ENCODE measurements at regions not wholly inside any gene's neighbourhood (a gene's known extent, or its start where the extent isn't known, plus 50 kb on each side); places are given as distances from the start of the nearest gene placed in this dataset.

DNA sequence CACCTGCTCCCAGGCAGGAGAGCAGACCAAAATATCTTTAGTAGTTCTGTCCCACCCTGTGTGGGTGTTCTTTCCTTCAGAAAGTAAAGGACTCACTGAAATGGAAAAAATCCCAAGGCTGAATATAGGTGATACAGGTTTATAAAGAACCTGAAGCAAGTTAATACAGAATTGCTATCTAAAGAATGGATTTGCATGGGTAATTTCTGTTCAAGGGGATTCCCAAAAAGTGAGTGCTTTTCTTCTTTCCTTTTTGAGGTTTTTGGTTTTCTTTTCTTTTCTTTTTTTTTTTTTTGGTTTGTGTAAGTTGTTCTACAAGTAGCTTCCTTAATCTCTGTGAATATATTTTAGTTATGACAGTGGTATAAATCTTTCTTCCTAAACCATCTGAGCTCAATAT, 560.7 kb upstream of the BOD1L1 start:
- peaks cover 6% of the 10 kb centered on the region for H3K27me3 Mint-ChIP-seq (ENCODE audit: low read depth, poor library complexity)
- H3K4me1 Mint-ChIP-seq: no peaks in the 10 kb centered on the region
- H3K9me3 Mint-ChIP-seq: no peaks in the 10 kb centered on the region
- no peak for DNase-seq
- no peak overlapping the region for H3K4me3 Mint-ChIP-seq
- TF ChIP-seq, protein P1, sequence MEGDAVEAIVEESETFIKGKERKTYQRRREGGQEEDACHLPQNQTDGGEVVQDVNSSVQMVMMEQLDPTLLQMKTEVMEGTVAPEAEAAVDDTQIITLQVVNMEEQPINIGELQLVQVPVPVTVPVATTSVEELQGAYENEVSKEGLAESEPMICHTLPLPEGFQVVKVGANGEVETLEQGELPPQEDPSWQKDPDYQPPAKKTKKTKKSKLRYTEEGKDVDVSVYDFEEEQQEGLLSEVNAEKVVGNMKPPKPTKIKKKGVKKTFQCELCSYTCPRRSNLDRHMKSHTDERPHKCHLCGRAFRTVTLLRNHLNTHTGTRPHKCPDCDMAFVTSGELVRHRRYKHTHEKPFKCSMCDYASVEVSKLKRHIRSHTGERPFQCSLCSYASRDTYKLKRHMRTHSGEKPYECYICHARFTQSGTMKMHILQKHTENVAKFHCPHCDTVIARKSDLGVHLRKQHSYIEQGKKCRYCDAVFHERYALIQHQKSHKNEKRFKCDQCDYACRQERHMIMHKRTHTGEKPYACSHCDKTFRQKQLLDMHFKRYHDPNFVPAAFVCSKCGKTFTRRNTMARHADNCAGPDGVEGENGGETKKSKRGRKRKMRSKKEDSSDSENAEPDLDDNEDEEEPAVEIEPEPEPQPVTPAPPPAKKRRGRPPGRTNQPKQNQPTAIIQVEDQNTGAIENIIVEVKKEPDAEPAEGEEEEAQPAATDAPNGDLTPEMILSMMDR (IDR thresholded peaks at IDR 0.05): no peak
- no peak overlapping the region for H3K27ac Mint-ChIP-seq
- H3K36me3 Mint-ChIP-seq (ENCODE audit: low read depth): no peaks in the 10 kb centered on the region

DNA sequence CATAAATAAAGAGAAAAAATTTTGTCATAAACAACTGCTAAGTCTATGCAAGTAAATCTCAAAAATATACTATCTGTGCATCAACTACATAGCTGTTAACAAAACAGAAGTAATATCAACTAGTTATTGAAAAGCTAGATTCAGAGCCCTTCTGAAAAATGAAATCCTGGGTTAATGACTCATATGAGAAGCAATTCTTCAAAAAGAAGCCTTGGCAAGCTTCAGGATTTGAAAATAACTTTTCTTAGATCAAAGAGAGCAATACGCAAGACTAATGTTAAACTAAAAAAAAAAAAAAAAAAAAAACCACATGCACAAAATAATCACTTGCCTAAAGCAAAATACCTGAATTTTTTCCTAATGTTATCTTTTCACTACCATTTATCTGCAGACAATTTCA, 566.1 kb upstream of the BOD1L1 start:
- Mint-ChIP-seq H3K4me1 (no peaks in the 10 kb centered on the region), H3K9me3 (no peaks in the 10 kb centered on the region), H3K4me3 (no peak overlapping the region), H3K27ac (no peak overlapping the region), H3K27me3 (ENCODE audit: low read depth, poor library complexity) (peaks cover 3% of the 10 kb centered on the region), H3K36me3 (ENCODE audit: low read depth) (no peaks in the 10 kb centered on the region)
- TF ChIP-seq, protein P1 (IDR thresholded peaks at IDR 0.05): no peak
- no peak for DNase-seq

DNA sequence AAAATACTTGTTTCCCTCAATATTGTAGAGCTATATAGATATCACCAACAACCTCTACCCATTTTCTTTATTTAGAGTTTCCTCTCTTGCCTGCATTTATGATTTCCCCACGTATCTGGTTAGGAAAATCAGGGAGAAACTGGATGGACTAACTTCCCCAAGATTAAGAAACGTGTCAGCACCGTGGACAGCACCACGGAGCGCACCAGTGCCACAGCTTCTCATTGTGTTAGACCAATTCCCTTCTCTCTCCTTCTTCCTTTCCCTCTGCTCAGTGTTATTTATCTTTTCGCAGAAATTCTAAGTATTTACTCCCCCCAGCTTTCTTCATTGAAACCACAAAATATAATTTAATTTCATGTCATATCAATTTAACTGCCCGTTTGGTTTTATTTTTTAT, 568.6 kb upstream of the BOD1L1 start:
- Mint-ChIP-seq H3K9me3 (no peaks in the 10 kb centered on the region), H3K4me3 (no peak overlapping the region), H3K27ac (no peak overlapping the region), H3K27me3 (ENCODE audit: low read depth, poor library complexity) (peaks cover 3% of the 10 kb centered on the region), H3K4me1 (no peaks in the 10 kb centered on the region), H3K36me3 (ENCODE audit: low read depth) (no peaks in the 10 kb centered on the region)
- TF ChIP-seq, protein P1 (IDR thresholded peaks at IDR 0.05): no peak
- DNase-seq: peak; percentile 85

DNA sequence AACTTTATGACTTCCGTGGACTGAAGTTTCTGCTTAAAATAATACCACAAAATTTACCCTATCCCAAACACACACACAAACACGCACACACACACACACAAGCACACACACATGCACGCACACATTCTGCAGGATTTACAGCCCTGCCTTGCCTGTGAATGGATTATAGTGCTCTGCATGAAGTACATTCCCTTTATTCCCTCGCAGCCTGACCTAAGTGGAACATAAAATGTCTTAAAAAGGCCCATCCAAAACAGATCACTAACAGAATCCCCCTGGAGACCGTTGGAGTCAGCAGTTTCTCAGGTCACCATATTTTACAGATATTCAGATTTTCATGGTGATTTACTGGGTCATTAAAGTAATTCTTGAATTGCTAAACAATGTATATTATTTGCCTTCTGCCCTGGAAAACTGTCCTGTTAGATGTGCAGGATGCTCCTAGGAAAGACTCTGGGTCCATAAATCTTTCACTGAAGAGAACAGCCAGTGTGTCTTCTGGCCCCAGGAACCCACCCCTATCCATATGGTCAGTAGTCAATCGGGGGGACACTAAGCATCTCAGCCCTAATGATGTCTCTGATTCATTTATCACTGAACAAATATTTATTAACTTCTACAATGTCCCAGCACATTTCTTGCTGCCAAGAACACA, 587.7 kb upstream of the BOD1L1 start:
- peaks cover 25% of the 10 kb centered on the region for H3K9me3 Mint-ChIP-seq
- TF ChIP-seq, protein P1 (IDR thresholded peaks at IDR 0.05): no peak
- no peaks in the 10 kb centered on the region for H3K36me3 Mint-ChIP-seq (ENCODE audit: low read depth)
- H3K4me3 Mint-ChIP-seq: no peak overlapping the region
- no peaks in the 10 kb centered on the region for H3K4me1 Mint-ChIP-seq
- peaks cover 4% of the 10 kb centered on the region for H3K27me3 Mint-ChIP-seq (ENCODE audit: low read depth, poor library complexity)
- H3K27ac Mint-ChIP-seq: peak overlapping the region; percentile 39
- DNase-seq: no peak

DNA sequence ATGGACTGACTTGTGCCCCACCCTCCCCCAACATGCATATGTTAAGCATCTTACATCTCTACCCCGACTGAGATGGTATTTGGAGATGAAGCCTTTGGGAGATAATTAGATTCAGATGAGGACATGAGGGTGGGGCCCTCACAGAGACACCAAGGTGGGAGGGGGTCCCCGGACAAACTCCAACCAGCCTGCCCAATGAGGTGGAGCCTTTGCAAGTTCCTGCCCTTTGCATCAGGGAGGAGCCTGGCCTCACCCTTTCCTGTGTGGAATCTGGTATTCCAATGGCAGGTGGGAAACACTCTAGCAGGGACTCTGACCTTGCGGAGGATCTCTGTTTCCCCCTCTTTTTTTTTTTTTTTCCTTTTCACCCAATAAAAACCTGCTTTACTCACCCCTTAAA, 589.9 kb upstream of the BOD1L1 start:
- Mint-ChIP-seq H3K27ac (no peak overlapping the region), H3K4me3 (no peak overlapping the region), H3K36me3 (ENCODE audit: low read depth) (no peaks in the 10 kb centered on the region), H3K9me3 (peaks cover 13% of the 10 kb centered on the region), H3K27me3 (ENCODE audit: low read depth, poor library complexity) (peaks cover 4% of the 10 kb centered on the region), H3K4me1 (no peaks in the 10 kb centered on the region)
- no peak for DNase-seq
- TF ChIP-seq, protein P1 (IDR thresholded peaks at IDR 0.05): no peak

DNA sequence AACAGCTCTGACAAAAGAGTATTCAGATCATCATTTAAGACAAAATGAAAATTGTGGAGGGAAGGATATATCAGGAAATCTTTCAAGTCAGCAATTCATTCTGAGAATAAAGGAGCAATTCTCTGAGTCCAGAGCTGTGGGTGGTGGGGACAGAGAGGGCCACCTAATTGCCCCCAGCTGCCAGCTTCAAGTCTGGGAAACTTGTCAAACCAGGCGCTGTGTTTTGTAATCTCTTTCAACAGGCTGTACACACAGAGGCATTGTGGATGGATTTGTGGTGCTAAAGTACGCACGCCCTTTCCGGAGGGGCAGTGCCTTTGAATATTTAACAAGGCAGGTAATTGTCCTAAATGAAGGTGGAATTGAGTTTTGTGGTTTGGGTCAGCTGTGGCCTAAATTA, 591.1 kb upstream of the BOD1L1 start:
- H3K27me3 Mint-ChIP-seq (ENCODE audit: low read depth, poor library complexity): peaks cover 4% of the 10 kb centered on the region
- no peaks in the 10 kb centered on the region for H3K36me3 Mint-ChIP-seq (ENCODE audit: low read depth)
- H3K4me1 Mint-ChIP-seq: no peaks in the 10 kb centered on the region
- H3K9me3 Mint-ChIP-seq: peaks cover 3% of the 10 kb centered on the region
- no peak overlapping the region for H3K27ac Mint-ChIP-seq
- H3K4me3 Mint-ChIP-seq: no peak overlapping the region
- no peak for DNase-seq
- TF ChIP-seq, protein P1 (IDR thresholded peaks at IDR 0.05): no peak
